ENCODE measurements at regions not wholly inside any gene's neighbourhood (a gene's known extent, or its start where the extent isn't known, plus 50 kb on each side); places are given as distances from the start of the nearest gene placed in this dataset.

GRCh38 chr11:116421529-116422185 is 351.1 kb downstream of the BUD13 start:
- in situ Hi-C loops (cut with MboI; ENCODE audit: low sequenced_read_pairs) = no loop called here

DNA sequence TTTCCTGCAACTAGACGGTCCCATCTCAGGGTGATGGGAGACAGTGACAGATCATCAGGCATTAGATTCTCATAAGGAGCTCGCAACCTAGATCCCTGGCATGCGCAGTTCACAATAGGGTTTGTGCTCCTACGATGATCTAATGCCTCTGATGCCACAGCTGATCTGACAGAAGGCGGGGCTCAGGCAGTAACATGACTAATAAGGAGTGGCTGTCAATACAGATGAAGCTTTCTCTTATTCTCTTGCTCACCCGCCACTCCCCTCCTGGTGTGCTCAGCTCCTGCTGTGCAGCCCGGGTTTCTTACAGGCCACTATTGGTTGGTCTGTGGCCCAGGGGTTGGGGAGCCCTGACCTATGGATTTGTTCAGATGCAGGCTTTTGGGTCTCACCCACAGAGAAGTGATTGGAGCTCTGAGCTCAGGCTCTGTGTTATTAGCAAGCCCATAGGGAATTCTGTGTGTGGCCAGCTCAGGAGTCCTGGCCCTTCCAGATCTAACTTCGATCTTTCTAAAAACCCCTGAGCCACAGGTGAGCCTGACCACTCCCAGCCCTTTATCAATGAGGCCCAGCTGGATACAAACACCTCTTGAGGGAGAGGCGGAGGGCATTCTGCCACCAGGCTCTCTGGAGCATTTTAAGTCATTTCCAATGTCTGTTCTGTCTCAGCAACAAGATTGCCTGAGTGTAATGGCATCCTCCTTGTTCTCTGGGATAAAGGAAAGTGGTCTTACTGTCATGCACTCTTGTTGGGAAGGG is 351.8 kb downstream of the BUD13 start:
- in situ Hi-C loops (cut with MboI; ENCODE audit: low sequenced_read_pairs) = no loop called here

- in situ Hi-C loops (cut with MboI; ENCODE audit: low sequenced_read_pairs) = no loop called here
These were observed 352.8 kb downstream of the BUD13 start for GRCh38 chr11:116420030-116420429.

DNA sequence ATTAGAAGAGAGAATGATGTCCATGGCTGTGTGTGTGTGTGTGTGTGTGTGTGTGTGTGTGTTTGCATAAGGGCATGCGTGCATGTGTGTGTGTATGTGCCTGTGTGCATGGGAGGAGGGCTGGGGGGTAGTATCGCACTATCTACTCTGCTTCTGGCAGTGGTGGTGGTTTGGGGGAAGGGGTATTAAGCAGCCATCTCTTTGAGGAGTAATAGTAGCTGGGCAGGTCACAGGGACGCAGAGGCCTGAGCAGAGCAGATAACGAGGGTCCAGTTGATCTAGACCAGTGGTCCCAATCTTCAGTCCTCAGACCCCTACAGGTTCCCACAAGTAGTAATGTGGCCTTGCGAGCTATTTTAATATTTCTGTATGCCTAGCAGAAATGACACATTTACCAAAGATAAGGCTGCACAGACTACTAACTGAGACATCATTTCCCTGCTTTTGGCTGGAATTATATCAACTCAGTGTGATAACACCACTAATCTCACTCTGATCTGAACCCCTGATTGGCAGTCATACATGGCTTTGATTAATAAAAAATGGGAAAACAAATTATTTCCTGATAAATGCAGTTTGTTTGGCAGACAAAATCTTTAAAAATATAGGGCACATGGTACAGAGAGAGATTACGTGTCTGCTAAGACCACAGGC is 354.3 kb downstream of the BUD13 start:
- in situ Hi-C loops (cut with MboI; ENCODE audit: low sequenced_read_pairs) = no loop called here

DNA sequence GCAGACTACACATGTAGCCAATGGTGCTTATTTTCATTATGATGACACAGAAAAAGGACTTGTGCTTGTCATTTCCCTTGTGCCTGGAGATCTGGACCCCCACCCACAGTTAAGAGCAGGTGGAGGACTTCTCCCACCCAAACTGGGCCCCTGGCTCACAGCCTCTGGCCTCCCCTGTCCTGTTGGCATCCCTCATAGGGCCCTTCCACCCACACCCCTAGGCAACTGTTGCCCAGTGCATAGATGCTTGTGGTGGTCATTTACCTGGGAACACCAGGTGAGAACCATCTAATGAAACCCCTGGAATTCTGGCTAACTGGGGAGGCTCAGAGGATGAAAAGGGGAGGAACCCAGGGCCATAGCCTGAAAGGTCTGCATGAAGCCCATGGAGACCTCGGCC is 355.9 kb downstream of the BUD13 start:
- in situ Hi-C loops (cut with MboI; ENCODE audit: low sequenced_read_pairs) = no loop called here

DNA sequence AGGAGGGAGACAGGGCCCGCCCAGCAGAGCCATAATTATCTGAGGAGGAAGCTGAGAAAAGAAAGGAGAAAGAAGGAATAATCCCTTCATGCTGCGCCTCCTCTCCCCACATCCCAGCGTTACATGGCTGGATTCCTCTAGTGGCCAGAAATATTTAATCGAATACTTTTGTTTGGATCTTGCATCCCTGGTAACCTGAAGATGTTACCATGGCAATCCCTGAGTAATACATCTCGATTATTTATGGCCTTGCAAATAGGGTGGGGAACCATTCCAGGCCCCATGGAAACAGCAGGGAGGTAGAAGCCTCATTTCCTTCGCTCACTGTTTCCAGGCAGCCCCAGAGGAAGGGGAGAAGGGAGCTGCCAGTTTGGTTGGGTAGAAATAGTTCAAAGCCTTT is 357.7 kb downstream of the BUD13 start:
- in situ Hi-C loops (cut with MboI; ENCODE audit: low sequenced_read_pairs) = no loop called here

- in situ Hi-C loops (cut with MboI; ENCODE audit: low sequenced_read_pairs) = no loop called here
These were observed 358.4 kb downstream of the BUD13 start for GRCh38 chr11:116414357-116414880.

DNA sequence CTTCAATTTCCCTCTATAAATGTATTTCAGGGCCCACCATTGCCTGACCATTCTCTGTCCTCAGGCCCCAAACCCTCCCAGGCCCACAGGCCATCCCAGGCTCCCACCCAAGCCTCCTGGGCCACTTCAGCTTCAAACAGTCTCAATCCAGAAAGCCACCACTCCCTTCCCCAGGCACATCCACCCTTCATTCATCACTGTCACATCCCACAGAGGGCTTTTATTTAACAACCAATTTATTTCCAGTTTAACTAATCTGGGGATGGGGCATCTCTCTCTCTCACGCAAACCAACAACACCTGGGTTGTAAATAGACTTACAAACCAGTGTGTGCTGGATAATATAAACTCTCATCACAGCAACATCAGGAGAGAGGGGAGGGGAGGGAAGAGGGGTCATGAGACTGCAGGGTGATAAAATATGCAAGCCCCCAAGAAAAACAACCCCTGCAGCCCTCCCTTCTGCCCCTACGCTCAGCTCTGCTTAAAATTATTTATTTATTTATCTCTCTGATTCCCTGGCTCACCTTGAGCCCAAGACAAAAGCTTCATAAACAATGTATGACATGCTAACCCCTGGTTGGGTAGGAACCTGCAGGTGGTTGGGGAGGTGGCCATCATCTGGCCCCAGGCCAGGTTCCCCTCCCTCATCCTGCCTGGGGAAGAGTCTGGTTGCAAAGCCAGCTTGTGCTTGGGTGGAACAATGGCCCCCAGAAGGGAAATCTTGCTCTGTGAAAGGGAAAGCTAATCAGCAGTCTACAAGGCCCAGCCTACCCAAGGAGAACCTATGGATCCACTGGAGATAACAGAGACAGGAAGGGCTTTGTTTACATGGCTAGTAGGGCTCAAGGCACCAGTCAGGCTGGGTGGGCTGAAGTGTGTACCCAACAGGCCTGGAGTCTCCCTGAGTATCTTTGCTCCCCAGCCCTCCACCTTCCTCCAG is 359.2 kb downstream of the BUD13 start:
- in situ Hi-C loops (cut with MboI; ENCODE audit: low sequenced_read_pairs) = no loop called here

DNA sequence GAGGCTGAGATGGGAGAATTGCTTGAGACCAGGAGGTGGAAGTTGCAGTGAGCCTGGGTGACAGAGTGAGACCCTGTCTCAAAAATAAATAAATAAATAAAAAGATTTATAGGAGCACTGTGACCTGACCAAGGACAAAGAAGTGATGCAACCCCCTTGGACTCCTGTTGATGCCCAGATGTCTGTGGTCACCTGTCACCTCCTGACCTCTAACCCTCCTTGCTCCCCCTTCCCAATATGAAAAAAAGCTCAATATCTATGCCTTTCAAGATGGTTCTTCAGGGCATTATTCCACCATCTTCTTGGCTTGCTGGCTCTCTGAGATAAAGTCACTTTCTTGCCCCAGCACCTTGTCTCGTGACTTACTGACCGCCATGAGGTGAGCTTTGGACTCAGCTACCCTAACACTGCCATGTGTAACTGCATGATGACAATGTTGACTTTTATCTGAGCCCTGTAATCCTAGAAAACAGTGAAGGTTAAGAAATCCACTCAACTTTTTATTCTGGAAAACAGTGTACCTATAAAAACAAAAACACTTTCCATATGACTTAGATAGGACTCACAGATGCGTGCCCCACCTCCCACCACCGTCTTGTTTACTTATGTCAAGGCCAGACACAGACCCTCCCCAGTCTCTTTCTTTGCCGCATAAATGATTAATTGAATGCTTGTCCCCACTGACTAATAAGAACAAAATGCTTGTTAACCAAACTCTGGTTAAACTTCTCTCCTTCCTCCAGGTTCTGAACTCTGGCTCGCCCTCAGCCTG is 360.5 kb downstream of the BUD13 start:
- in situ Hi-C loops (cut with MboI; ENCODE audit: low sequenced_read_pairs) = no loop called here

DNA sequence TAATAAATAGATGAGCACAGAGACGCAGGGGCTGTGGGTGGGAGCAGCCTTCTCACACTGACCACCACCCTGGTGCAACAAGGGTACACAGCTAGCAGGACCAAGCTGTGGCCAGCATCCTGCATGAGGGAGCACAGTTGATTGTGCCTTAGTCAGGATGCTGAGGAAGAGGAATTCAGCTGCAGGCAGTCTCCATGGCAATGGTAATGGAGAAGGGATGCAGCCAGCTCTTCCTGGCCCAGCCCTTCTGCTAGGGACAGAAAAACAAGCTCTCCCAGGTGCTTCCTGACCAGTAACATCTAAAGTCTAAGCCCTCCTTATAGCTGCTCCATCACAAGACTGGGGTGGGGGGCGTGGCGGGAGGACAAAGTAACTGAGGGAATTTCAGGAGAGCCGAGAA is 363.5 kb downstream of the BUD13 start:
- in situ Hi-C loops (cut with MboI; ENCODE audit: low sequenced_read_pairs) = no loop called here

DNA sequence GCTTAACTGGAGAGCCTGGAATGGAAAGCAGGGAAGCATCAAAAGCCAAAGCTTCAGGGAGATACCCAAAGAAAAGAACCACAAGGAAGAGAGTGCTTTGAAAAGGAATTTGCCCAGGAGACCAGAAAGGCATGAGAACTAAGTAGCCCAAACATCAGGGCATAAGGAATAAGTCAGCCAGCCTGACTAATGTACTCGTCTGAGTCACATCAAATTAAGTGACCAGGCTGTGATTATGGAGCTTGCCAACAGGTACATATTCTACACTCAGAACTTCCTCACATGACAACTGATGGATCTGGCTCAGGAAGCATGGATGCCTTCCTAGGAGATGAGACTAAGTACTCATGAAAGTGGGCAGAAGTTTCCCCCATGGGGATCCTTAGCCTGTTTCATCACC is 366.7 kb downstream of the BUD13 start:
- in situ Hi-C loops (cut with MboI; ENCODE audit: low sequenced_read_pairs) = no loop called here

DNA sequence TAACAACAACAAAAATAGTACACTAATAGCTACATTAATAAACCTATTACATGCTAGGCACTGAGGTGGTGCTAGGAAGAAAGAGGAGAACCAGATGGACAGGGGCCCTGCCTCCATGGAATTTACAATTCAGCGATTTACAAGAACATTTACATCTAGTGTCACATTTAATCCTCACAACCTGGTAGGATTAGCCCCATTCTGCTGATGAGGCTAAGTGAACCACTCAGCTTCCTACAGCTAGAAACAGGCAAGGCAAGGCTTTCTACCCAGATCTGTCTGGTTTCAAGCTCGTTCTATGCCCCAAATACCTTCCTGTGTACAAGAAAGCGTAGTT is 368.4 kb downstream of the BUD13 start:
- in situ Hi-C loops (cut with MboI; ENCODE audit: low sequenced_read_pairs) = no loop called here

DNA sequence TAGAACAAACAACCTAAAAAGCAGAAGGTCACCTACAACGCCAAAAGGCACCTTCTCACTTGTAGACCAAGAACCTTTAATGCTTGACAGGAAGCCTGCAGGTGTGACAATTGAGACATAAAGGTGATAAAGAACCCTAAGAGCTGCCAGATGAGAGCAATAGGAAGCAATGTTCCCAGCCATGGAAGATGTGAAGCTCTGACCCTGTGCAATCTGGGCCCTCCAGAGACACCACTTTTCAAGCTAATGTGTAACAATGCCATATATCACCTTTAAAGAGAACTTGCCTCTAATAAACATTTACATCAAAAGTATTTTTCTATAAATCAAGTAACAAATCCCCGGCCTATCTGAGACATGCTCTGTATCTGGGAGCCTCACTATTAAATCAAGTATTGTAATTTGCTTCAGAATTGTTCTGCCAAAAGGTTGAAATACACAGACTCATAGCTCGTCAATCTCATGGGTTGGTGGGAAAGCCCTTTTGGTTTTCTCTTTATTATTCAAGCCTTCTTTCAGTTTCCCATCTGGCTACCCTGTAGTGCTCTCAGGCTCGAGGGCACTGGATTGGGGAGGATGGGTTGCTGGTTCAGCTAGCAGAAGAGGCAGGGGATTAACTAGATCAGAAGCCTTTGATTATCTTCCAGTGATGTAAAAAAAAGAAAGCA is 368.9 kb downstream of the BUD13 start:
- in situ Hi-C loops (cut with MboI; ENCODE audit: low sequenced_read_pairs) = no loop called here

GRCh38 chr11:116400081-116400480 is 372.7 kb downstream of the BUD13 start:
- in situ Hi-C loops (cut with MboI; ENCODE audit: low sequenced_read_pairs) = no loop called here

- in situ Hi-C loops (cut with MboI; ENCODE audit: low sequenced_read_pairs) = no loop called here
These were observed 375.1 kb downstream of the BUD13 start for GRCh38 chr11:116397602-116398084.

DNA sequence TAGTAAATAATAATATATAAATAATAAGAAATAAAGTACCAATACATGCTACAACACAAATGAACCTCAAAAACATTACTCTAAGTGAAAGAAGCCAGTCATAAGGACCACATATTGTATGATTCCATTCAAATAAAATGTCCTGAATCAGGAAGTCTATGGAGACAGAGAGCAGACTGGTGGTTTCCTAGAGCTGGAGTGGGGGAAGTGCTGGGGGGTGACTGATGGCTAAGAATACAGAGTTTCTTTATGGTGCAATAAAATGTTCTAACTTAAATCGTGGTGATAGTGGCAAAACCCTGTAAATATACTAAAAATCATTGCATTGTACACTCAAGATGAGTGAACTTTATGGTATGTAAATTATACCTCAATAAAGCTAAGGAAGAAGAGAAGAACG is 376.5 kb downstream of the BUD13 start:
- in situ Hi-C loops (cut with MboI; ENCODE audit: low sequenced_read_pairs) = no loop called here

DNA sequence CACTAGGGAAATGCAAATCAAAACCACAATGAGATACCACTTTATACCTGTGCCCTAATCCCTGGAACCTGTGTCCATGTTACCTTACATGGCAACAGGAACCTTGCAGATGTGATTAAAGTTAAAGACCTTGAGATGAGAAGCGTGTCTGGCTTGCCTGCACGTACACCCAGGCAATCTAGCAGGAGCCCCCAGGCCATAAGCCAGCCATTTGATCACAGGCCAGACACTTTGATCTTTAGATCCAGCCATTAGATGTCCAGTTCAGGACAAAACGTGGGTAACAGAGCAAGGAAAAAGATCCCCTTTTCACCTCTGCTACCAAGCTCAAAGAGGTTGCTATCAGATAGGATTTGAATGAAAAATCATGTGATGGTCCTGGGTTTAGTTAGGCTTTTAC is 378.8 kb downstream of the BUD13 start:
- in situ Hi-C loops (cut with MboI; ENCODE audit: low sequenced_read_pairs) = no loop called here

- in situ Hi-C loops (cut with MboI; ENCODE audit: low sequenced_read_pairs) = no loop called here
These were observed 381.8 kb downstream of the BUD13 start for GRCh38 chr11:116390963-116391362.

DNA sequence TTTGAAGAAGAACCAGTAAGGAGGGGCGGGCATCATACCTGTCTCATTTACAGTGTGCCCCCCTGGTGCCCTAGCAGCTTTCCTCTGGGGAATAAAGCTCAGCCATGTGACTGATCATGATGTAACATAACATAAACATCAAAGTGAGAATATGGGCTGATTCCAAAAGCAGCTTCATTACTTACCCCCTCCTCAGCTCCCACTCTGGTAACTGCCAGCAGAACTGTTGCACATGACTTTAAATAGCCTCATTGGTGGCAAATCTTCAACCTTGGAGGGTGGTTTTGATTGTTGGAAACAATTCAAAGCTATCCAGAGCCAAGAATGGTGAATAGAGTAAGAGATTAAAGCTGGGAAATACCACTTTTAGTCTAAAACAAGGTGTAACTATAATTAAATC is 384.6 kb downstream of the BUD13 start:
- in situ Hi-C loops (cut with MboI; ENCODE audit: low sequenced_read_pairs) = no loop called here

DNA sequence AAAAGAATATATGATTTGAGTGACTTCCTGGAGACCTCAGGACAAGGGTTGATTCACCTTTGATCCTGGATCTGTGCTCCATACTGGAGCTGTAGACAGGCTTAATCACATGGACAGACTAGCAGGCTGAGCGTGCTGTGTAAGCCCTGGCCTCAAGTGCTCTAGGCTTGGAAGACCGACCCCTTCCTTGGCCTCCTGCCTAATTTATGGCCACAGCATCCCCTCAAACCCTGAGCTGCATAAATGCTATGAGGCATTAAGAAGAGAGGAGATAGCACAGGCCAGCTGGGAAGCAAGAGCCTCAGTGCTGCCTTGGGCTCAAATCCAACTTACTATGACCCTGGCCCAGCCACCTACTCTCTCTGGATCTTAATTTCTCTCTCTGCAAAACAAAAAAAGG is 385.1 kb downstream of the BUD13 start:
- in situ Hi-C loops (cut with MboI; ENCODE audit: low sequenced_read_pairs) = no loop called here

Data from HL-60/S4 (cell line).